GM18505 (cell line): ENCODE measurements at regions not wholly inside any gene's neighbourhood (a gene's known extent, or its start where the extent isn't known, plus 50 kb on each side); places are given as distances from the start of the nearest gene placed in this dataset.

Source experiments
- ATAC-seq: cut with Tn5 transposase; IDR thresholded peaks from one replicate; pipeline ENCODE4 v1.9.1; 2021; ENCODE audit not compliant: unreplicated experiment
- POLR2A ChIP-seq: IDR thresholded peaks from 4 replicates; pipeline ENCODE4 v1.6.1; 2011; ENCODE audit warnings: borderline replicate concordance; ENCODE audit not compliant: insufficient read depth, insufficient read length; ENCODE audit errors: extremely low read depth

DNA sequence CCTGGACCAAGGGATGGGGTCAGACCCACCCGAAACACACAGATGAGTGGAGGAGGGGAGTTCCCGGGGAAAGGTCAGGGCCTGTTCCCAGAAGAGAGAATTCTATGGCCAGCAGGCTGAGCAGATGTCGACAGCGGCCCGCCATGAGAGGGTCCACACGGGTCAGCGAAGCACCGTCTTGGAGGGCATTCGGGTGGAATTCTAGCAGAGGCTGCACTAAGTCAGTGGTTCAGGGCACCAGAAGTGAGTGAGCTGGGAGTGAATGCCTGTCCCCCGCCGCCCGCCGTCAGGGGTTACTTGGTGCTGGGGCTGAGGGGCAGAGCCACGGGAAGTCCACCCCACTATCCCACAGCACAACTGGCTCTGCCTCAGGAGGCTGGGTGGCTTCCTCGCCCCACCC is 96.2 kb upstream of the VSTM2B start:
- no peak for TF ChIP-seq POLR2A

DNA sequence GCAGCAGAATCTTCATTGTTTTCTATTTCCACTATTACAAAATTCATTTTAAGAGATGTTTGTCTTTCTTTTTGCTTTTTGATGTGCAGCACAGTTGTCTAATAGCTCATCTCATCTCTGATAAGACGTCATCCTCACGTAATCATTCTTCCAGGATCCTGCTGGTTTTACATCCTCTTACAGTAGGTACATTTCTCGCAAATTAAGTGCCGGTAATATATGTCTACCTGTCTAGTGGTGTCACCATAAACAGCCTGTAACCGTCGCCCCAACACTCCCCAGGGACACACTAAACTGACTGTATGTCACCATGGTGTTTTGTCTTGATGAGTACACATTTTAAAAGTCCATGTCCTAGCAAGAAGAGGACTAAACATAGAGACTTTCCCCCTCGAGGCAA is 94.5 kb upstream of the VSTM2B start:
- ATAC-seq, result no peak
- TF ChIP-seq POLR2A, result no peak

More for the DNA sequence above, 96.2 kb upstream of the VSTM2B start:
- no peak for ATAC-seq

DNA sequence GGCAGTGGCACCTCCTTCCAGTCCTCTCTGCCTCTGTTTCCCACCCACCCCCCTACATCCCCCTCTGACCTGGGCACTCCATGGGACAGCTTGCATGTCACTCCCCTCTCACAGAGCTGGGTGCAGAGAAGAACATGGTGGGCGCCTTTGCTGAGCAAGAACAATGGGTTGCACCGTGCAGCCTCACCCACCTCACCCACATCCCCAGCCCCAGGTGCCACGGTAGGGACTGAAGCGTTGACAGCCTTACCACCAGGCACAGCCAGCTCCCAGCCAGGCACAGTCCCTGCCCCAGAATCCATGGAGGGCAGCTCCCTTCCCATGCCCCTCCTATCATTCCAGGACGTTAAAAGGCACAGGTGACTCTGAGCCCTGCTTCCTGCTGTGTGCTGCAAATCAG is 93.1 kb upstream of the VSTM2B start:
- ATAC-seq, result no peak
- no peak for TF ChIP-seq POLR2A

DNA sequence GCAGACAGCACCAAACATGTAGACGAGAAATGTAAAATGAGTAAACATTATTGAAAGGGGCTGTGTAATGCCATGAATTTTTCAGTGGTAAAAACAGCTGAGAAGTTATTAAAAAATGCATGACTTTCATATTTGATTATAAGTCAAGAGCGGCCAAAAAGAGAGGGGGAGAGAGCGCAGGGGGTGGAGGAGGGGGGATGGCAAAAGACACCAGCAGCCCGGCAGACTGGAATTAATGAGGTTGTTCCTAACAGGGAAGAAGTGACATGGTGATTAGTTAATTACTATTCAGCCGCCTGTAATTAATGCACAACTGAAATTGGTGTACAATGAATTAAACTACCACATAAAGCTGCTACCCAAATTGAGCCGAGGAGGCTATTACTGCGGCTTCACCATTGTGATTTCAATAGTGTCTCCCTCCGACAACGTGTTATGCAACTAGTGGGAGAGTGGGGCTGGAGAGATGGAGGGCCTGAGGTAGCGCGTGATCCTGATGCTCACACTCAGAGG is 89.1 kb upstream of the VSTM2B start:
- no peak for TF ChIP-seq POLR2A
- ATAC-seq, result no peak

DNA sequence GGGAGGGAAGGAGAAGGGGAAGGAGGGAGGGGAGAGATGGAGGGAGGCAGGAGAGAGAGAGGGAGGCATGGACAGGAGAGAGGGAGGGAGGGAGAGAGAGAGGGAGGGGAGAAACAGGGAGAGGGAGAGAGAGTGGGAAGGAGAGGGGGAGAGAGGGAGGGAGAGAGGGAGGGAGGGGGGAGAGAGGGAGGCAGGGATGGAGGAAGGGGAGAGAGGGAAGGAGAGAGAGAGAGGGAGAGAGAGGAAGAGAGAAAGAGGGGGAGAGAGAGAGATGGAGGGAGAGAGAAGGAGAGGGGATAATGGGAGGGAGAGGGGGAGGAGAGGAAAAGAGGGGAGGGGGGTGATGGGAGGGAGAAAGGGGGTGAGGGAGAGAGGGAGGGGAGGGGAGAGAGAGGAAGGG is 86.8 kb upstream of the VSTM2B start:
- no peak for TF ChIP-seq POLR2A
- no peak for ATAC-seq

DNA sequence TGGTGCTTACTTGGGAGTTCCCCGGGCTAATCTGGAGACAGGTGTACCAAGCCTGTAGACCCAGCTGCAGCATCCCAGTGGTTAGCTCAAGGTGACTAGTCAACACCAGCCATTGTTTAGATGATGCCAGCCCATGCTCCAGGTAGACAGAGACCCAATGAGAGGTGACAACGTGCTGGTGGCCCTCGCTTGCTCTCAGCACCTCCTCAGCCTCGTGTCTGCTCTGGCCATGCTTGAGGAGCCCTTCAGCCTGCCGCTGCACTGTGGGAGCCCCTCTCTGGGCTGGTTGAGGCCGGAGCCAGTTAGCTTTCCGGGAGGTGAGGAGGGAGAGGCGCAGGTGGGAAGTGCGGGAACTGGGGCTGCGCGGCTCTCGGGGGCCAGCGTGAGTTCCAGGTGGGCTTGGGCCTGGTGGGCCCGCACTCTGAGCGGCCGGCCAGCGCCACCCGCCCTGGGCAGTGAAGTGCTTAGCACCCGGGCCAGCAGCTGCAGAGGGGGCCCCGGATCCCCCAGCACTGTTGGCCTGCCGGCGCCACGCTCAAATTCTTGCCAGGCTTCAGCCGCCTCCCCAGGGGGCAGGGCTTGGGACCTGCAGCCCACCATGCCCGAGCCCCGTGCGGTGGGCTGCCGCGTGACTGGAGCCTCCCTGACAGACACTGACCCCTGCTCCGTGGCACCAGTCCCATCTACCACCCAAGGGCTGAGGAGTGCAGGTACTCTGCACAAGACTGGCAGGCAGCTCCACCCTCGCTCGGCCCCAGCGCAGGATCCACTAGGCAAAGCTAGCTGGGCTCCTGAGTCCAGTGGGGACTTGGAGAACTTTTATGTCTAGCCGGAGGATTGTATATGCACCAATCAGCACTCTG is 85.9 kb upstream of the VSTM2B start:
- no peak for TF ChIP-seq POLR2A
- ATAC-seq, result no peak

DNA sequence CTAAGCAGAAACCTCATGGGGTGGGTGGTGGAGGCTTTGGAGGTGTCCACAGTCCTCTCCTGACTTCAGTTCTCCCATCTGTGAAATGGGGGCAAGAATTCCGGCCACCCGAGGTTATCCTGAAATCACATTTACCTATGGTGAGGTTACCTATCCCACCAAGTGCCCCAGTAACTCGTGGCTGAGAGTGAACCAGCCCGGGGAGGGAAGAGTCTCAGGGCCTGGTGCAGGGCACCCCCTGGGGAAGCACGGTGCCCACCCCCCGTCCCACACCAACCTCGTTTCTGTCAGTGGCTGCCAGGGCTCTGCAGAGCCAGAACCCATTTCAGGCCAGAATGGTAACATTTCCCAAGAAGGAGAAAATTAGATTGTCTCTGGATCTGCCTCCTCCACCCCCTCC is 83.7 kb upstream of the VSTM2B start:
- no peak for TF ChIP-seq POLR2A
- no peak for ATAC-seq

DNA sequence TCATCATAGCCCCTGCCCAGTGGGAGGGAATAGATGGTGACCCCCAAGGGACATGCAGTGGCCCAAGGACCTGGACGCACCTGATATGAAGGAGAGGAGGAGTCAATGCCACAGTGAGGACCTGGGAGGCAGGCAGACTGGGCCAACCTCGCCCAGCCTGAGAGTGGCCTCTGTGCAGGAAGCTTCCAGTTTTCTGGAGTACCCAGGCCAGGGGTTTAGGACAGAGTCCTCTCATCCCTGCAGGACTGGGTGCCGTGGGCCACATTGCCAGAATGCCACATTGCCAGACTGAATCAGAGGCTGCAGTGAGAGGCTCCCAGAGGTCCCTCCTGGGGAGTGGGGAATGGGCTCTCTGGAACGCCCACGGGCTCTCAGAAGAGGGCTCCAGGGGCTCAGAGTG is 82.9 kb upstream of the VSTM2B start:
- no peak for ATAC-seq
- TF ChIP-seq POLR2A, result no peak

DNA sequence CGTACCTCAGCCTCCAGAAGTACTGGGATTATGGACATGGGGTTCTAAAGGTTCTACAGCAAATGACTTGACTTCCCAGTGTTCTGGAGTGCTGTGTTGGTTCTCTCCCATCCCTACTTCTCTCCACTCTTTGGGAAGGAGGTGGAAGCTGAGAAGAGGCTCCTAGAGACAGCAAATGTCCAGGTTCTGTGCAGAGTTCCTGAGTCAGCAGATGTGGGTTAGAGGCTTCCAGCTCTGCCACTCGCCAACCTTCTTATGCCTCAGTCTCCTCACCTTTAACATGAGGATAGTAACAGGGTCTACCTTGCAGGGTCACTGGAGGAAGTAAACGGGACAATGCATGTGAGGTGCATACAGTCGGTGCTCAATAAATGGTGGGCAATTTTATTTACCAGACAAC is 80.5 kb upstream of the VSTM2B start:
- TF ChIP-seq POLR2A, result no peak
- ATAC-seq, result no peak

DNA sequence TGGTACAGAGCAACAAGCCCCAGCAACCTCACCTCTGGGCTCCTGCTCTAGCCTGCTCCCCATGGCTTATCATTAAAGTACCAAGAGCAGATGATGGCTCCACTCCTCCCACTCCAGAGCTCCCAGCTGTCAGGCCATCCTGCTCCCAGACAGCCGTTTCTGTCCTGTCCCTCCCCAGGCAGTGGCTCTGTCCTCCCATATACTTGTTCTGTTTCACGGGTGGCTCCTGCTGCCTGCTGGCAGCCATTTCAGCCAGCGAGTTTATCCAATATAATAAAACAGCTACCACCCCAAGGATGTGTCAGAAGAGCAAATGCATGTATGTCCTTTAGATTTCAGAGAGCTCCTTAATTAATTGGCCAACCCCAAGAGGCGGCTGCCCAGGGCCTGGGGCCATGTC is 79.4 kb upstream of the VSTM2B start:
- TF ChIP-seq POLR2A, result no peak
- ATAC-seq, result no peak

DNA sequence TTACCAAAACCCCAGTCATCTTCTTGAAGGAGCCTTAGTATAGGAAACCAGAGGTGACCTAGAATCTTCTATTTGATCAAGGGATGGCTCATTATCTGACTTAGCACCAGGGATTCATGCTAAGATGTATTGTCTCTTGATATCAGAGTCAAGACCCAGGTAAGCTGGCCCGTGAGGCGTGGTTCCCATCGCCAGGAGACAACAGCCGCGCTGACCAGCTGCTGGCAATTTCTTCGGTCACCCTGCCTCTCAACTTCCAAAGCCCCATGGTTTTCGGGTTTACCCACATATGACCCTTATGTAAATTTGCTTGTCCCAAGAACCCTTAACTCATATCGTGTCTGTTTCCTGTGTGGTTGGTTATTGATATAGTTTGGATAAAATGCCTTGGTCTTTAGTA is 77.7 kb upstream of the VSTM2B start:
- ATAC-seq, result no peak
- TF ChIP-seq POLR2A, result no peak

DNA sequence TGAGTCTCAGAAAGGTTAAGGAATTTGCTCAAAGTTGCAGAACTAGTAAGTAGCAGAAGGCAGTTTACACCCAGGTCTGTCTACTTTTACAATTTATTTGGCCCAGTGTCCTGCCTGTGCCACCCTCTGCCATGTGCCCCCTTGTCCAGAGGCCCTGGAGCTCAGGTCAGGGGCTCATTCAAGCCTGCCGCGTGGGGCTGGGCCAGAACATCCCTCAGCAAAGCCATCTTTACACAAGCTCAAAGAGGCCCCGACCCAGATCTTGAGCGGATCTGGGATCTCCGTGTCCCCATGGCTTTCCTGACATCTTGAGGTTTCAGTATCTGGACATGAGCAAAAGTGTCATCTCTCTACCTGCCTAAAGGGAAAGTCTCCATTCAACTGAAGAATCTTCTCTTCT is 76.4 kb upstream of the VSTM2B start:
- ATAC-seq, result no peak
- TF ChIP-seq POLR2A, result no peak

DNA sequence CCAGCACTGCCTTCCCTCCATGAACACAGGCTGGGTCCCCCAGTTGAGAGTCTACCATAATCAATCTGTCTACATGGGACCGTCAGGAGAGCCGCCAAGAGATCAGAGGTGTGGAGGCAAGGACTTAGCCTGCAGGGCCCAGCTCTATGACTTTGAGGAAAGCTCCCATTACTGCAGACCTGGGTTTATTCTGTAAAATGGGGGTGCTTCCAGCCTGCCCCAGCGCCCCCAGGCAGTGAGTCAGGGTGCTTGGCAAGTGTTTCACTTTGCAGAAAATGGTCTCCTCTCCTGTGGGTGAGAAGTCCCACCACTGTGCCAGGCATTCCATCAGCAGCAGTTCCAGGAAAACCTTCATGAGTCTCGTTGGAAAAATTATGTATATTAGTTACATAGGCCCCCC is 75.5 kb upstream of the VSTM2B start:
- no peak for ATAC-seq
- TF ChIP-seq POLR2A, result no peak

DNA sequence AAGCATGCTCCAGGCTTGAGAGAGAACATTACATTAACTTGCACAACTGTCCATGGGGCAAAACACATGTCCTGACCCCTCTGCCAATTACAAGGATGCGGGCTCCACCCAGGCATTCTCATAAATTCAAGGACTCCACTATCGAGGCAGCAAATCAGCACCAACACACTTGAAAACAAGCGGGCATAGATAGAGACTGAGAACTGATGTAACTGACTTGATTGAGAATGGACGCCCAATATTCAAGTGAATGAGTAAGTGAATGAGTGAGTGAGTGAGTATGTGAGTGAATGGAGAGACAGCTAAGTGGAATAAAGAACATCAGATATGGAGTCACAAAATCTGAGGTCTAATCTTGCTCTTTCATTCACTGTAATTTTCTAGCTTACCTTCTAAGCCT is 75.0 kb upstream of the VSTM2B start:
- no peak for ATAC-seq
- TF ChIP-seq POLR2A, result no peak
